T1000 (cell line): ENCODE measurements at regions not wholly inside any gene's neighbourhood (a gene's known extent, or its start where the extent isn't known, plus 50 kb on each side); places are given as distances from the start of the nearest gene placed in this dataset.

Experiments used
- DNase-seq: peaks from one replicate; lab custom pipeline; 2025; ENCODE audit warnings: mixed read lengths; lab: John Stamatoyannopoulos, UW

GRCh38 chr11:69994810-69995209, 83.3 kb upstream of the ANO1 start:
- DNase-seq: no peak

GRCh38 chr11:69995697-69996096, 82.4 kb upstream of the ANO1 start:
- DNase-seq: no peak

- no peak for DNase-seq
These were observed 81.7 kb upstream of the ANO1 start for GRCh38 chr11:69996451-69996850.

- DNase-seq: no peak
These were observed 80.8 kb upstream of the ANO1 start for GRCh38 chr11:69997352-69997751.

DNA sequence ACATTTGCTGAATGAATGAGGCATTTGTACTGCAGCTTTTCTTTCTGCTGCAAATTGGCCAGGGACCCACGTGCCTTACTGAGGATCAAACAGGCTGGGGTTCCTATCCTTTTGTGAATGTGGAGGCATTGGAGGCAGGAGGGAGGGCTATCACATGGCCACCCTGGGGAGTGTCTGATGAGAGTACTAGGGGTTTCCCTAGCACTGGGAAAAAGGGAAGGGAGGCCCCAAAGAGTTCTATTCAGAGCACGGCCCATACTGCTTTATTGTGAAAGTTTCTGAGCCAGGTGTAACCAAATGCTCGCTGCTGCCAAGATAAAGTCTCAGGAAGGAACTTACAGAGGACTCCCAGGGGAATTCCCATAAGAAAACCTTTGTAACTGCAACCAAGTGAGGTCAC, 78.4 kb upstream of the ANO1 start:
- no peak for DNase-seq

GRCh38 chr11:70000228-70000627, 77.9 kb upstream of the ANO1 start:
- no peak for DNase-seq

DNA sequence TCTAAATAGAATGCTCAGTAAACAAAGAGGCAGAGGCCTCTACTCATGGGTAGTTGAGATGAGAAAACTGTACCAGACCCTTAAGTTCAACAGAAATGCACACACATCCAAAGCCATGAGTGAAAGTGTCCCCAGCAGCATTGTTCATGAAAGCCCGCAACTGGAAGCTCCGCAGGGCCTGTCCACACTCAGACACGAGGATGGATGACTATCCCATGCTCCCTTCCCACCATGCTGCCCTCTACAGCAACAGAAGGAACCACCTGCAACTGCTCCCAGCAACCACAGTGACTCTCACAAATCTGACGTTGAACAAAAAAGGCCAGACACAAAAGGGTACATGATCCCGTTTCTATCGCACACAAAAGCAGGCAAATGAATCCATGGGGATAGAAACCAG, 76.9 kb upstream of the ANO1 start:
- no peak for DNase-seq

DNA sequence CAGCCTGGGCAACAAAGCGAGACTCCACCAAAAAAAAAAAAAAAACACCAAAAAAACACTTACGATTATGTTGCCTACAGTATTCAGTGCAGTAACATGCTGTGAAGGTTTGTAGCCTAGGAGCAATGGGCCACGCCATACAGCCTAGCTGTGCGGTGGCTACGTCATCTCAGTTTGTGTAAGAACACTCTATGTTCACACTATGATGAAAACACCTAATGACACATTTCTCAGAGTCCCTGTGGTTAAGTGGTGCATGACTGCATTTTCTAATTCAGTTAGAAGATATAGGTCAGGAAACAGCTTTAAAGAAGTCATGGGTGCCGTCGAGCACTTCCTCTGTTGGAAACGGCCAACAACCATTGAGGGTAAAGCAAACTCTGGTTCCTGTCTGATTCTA, 75.7 kb upstream of the ANO1 start:
- DNase-seq: no peak

DNA sequence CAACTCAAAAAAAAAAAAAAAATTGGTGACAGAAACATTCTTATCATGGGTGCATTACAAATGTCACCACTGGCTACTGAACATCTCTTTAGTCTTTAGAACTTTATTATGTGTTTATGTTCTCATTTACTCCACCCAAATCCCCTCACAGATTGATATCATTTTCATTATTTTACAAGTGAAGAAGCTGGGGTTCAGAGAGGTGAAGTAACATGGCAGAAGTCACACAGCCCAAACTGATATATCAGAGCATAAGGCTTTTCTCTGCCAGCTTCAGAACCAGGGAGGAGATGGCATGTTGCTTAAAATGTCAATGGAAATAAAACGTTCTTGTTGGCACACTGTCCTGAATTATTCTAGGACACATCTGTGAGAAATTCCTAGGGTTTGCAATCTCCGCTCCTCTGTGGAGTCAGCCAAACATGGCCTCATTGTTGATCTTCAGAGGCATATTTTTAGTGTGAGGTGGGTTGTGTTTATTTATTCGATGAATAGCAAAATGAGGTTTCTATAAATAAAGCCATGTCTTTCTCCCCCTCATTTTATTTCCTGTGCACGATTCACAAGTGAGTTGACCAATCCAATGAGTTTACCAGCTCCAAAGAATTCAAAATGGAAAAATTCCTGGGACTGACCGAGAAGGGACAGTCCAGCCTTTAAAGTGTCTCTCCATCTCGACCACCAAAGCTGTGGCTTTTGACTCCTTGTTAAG, 72.9 kb upstream of the ANO1 start:
- DNase-seq: no peak

GRCh38 chr11:70007796-70008195, 70.3 kb upstream of the ANO1 start:
- no peak for DNase-seq

DNA sequence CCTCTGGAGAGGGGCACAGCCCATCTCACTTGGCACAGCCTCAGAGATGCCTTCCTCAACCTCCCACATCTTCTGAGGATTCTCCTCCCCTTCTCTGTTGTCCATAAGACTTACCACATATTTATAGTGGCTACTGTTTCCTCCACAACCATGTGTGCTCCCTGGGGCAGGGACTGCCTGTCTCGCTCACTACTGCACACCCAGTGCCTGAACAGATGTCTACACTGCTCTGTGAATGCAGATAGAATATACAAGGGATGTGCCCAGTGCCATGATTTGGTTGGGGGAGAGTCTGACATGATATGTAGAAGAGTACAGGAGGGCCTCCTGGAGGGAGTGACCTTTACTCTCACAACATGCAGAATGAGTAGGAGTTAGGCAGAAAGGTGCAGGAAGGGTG, 67.3 kb upstream of the ANO1 start:
- DNase-seq: no peak

GRCh38 chr11:70012134-70012733, 65.9 kb upstream of the ANO1 start:
- DNase-seq: no peak

GRCh38 chr11:70014291-70014690, 63.8 kb upstream of the ANO1 start:
- DNase-seq: no peak

GRCh38 chr11:70016666-70017367, 61.3 kb upstream of the ANO1 start:
- DNase-seq: no peak

- DNase-seq: no peak
These were observed 59.3 kb upstream of the ANO1 start for GRCh38 chr11:70018816-70019215.

DNA sequence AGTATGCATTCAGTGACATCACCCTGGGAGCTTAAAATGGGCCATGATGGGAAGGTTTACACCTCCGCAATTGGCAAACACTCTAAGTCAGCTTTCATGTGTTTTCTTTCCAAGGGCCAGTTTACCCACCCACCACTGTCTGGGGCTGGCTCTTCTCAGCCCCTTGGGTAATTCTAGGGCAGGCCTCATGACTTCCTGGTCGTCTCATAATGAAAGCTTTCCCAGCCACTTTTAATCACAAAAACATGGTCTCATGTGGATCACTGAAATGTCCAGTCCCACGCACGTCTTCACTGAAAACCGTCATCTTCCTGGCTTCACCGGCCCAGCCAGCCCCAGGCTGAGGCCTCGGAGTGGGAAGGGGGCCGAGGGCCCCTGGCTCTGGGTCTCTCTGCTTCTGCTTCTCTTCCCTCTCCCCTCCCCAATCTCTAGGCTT, 58.5 kb upstream of the ANO1 start:
- DNase-seq: no peak

- DNase-seq: no peak
These were observed 57.5 kb upstream of the ANO1 start for GRCh38 chr11:70020336-70021214.

DNA sequence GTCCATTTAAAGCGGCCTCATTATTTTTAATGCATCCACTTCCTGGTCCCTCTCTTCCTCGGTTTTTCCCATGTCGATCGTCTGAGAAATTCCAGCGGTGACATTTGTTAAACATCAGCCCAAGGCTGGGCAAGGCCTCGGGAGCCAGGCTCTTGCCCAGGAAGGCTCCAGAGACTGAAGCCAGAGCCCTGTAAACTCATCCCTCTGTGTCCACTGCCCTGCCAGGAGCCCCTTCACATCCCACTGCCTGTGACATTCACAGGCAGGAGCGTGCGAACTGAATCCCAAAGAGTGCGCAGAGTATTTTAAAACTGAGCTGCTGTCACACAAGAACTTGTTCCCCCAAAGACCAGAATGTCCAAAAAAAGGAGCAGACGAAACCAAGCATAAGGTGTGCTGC, 56.5 kb upstream of the ANO1 start:
- no peak for DNase-seq

DNA sequence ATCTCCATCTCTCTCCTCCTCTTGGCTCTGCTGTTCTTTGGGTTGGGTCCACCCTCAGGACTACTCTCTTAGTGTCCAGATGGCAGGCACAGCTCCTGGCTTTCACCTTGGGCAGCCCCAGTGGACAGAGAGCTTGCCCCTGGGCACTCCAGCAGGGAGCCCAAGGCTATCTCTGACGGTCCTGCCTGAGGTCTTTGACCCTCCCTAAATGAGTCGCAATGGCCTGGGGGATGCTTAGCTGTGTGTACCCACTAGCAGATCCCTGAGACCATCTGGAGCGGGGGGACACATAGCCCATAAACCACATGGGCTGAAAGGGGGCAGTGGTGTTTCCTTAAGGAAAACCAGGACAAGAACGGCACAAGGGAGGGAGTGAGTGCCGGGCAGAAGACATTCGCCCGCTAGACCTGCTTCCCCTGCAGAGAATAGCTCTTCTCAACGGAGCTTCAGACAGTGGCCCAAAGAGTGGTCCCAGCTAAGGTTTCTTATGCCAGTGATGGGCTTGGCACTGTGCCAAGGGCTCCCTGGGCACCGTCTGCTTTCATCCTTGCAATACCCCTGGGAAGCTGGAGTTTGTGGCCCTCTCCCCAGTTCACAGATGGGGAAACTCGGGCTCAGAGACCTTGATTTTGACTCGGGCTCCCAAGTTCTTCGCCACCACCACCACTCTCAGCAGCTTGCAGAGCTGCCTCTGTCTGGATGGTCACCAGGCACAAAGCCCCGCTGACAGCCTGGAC, 53.9 kb upstream of the ANO1 start:
- DNase-seq: no peak

- DNase-seq: no peak
These were observed 53.4 kb upstream of the ANO1 start for GRCh38 chr11:70024773-70025045.

- no peak for DNase-seq
These were observed 52.8 kb upstream of the ANO1 start for GRCh38 chr11:70025308-70025707.

GRCh38 chr11:70026012-70026411, 52.1 kb upstream of the ANO1 start:
- no peak for DNase-seq
